Aorta (tissue), 5 donors: ENCODE measurements at regions not wholly inside any gene's neighbourhood (a gene's known extent, or its start where the extent isn't known, plus 50 kb on each side); places are given as distances from the start of the nearest gene placed in this dataset.

Experiments
- ATAC-seq: fragments of 200-7000 bp; cut with Tn5 transposase; one replicate; pipeline ENCODE4 v1.9.1; 2022; ENCODE audit warnings: moderate library complexity; ENCODE audit not compliant: low FRiP score
- DNase-seq, 2 donors: peaks; one replicate each; pipeline ENCODE4 v3.0.0-alpha.2; 2020
- H3K27ac ChIP-seq, 2 donors: one replicate each; pipeline ENCODE4 v1.5.1; 2013; ENCODE audit warnings: low read length in 2 of 2, mild to moderate bottlenecking in 2 of 2, moderate library complexity in 2 of 2, control low read depth in 1 of 2, inconsistent platforms in 1 of 2, low read depth in 1 of 2
- H3K27me3 ChIP-seq, 2 donors: one replicate each; pipeline ENCODE4 v1.6.1; 2013; ENCODE audit warnings: control low read depth in 1 of 2, low read length in 1 of 2, mild to moderate bottlenecking in 1 of 2, moderate library complexity in 1 of 2; ENCODE audit not compliant: insufficient read depth in 2 of 2, control insufficient read depth in 1 of 2
- H3K36me3 ChIP-seq, 2 donors: one replicate each; pipeline ENCODE4 v1.6.1; 2013; ENCODE audit warnings: control low read depth in 1 of 2, low read length in 1 of 2, mild to moderate bottlenecking in 1 of 2; ENCODE audit not compliant: insufficient read depth in 2 of 2, control insufficient read depth in 1 of 2
- H3K4me1 ChIP-seq, 2 donors: one replicate each; pipeline ENCODE4 v1.6.1; 2013; ENCODE audit warnings: low read length in 2 of 2, control low read depth in 1 of 2, mild to moderate bottlenecking in 1 of 2, moderate library complexity in 1 of 2; ENCODE audit not compliant: insufficient read depth in 2 of 2, control insufficient read depth in 1 of 2
- H3K4me3 ChIP-seq, 2 donors: one replicate each; pipeline ENCODE4 v1.5.1; 2013; ENCODE audit warnings: low read length in 2 of 2, control low read depth in 1 of 2, mild to moderate bottlenecking in 1 of 2
- H3K9me3 ChIP-seq: one replicate; pipeline ENCODE4 v1.6.1; 2013; ENCODE audit warnings: mild to moderate bottlenecking, low read length; ENCODE audit not compliant: control insufficient read depth
- WGBS, 2 donors: extraction: QIAGEN DNeasy Blood & Tissue Kit; methylation state at CpG; one replicate each; pipeline ENCODE4 v1.1.7; 2013; 5-methylcytosine and 5-hydroxymethylcytosine counted together
- intact Hi-C, 2 donors: fragments of 100-400 bp; cut with DNase I; formaldehyde crosslinking; loops; one replicate each; pipeline versions ENCODE4 v1.14.2 to v1.15.0; 2022
- donor health status: healthy with polysubstance abuse.
- donor health status: Bipolar disorder and iron deficiency.
- donor health status: DM: no; HTN: no; CAD: no.
- donor health status: DM: no; HTN: no; CAD: no.
- donor health status: DM: yes; HTN: yes; CAD: no.

GRCh38 chr12:15272376-15272775 is 49.9 kb upstream of the PTPRO start:
- WGBS, 2 donors = 94 to 96% methylated on average over 4 of the region's 4 CpGs
- Histone ChIP-seq H3K9me3 (no peaks in the 10 kb centered on the region), H3K4me1 (peaks cover 3% of the 10 kb centered on the region in 2 donors), H3K4me3 (no peak overlapping the region), H3K27me3 (no peaks in the 10 kb centered on the region), H3K27ac (no peak overlapping the region), H3K36me3 (no peaks in the 10 kb centered on the region)
- intact Hi-C loops = loop anchor here in 1 of 2 donors (5.0 kb wide), 2 partner anchors 45 to 425 kb away; no protein-coding TSS in a partner anchor
- ATAC-seq (no peak), DNase-seq (no peak)
